Hematopoietic multipotent progenitor cell treated with erythropoietin and hydrocortisone succinate and interleukin-3 and kit ligand, for 6 days (in vitro differentiated cells): ENCODE measurements at regions not wholly inside any gene's neighbourhood (a gene's known extent, or its start where the extent isn't known, plus 50 kb on each side); places are given as distances from the start of the nearest gene placed in this dataset.
"Not testable (repeated sequence)": the region's sequence is repeated elsewhere in the genome, so short reads cannot be mapped to it uniquely, and the experiment has no call there.

Source experiments
- DNase-seq: peaks from one replicate; pipeline ENCODE4 v3.0.0-alpha.2; 2015

DNA sequence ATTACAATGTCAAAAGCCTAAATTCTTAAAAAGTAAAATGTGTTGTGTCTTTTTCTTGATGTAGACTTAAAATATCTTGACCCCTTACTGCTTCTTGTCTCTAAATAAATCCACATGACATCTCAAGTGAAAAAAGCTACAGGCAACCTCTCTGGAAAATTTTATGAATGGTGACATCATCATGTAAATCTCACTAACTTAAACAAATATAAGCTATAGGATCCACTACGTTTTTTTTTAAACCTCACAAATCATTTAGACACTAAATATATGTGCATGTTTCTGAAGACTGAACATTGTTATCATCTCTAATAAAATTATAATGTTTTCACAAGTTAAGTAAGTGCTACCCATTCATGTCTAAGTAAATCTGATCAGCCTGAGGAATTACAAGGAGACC is 793.7 kb upstream of the PRR20A start:
- DNase-seq, result no peak

DNA sequence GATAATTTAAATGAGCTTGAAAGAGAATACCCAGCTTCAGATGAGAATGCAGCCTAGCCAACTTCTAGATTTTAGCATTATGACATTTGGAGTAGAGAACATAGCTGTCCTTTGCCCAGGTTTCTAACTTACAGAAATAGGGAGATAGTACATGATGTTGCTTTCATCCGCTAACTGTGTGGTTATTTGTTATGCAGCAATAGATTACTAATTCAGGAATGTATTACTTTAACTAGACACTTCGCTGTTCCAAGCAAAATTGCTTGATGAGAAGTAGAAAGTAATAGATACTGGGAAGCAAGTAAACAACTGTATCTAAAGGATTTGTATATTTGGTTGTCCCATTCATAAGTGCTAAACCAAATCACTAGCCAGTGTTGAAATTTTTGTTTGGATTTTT is 790.9 kb upstream of the PRR20A start:
- DNase-seq, result no peak

DNA sequence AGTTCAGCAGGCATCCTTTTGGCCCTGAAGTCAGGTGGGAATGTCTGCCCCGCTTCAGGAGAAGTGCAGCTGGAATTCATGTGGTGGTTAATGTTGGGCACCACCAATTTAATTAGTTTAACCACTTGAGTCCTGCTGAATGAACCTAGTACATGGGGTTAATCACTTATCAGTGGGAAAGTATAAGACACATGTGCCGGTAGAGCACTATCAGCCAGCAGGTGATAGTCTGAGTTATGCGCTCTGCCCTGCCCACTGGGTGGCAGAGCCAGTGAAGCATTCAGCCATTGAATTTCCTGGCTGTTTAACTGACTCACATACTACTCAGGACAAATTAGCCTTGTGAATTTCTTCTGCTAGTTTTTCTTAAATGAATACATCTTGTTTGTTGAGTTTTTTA is 789.7 kb upstream of the PRR20A start:
- no peak for DNase-seq

DNA sequence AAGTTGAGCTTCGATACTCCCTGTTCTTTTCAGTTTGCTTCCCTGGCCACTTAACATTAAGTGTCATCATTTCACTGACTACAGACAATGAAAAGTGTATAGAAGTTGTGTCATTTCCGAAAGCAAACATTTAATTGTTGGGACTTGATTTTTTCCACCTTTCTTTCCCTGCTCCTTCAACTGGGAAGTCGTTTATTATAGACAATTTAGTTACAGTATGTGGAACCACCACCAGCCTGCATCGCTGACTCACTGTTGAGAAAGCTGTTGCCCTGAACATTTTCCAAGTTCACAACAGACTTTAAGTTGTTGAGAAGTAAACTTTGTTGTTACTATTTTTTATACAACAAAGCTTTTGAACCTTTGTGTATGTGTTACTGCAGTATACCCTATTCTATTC is 788.4 kb upstream of the PRR20A start:
- no peak for DNase-seq

DNA sequence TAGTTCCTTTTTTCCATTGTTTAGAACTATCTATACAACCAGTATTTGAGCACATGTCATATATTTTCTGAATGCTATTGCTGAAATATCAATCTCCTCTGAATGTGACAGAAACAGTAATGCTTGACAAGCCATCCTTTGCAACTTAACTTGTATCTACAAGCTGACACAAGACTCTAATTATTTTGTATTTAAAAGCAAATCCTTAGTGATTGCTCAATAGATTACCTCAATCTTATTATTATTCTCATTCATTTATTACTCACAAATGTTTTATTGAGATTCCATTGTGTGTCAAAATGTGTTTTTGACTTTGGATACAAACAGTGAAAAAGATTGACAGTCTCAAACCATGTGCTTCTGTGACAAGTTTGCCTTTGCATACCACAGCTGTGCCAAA is 787.8 kb upstream of the PRR20A start:
- DNase-seq, result no peak

DNA sequence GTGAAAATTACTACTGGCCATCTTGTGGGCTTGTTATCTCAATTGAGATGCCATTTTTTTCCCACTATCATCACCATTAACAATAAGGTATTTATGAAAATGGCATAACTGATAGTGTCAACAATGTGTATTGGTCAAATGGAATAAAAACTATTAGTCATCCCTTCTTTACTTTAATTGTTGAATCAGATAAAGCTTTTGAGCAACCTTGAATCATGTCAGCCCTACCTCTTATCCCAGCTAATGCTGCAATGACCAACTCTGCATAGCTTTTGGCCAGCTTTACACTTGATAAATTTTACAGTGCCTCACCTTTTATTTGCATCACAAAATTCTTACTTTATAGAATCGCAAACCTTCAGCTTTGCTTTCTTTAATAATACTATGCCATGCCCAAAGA is 784.0 kb upstream of the PRR20A start:
- DNase-seq, result no peak

DNA sequence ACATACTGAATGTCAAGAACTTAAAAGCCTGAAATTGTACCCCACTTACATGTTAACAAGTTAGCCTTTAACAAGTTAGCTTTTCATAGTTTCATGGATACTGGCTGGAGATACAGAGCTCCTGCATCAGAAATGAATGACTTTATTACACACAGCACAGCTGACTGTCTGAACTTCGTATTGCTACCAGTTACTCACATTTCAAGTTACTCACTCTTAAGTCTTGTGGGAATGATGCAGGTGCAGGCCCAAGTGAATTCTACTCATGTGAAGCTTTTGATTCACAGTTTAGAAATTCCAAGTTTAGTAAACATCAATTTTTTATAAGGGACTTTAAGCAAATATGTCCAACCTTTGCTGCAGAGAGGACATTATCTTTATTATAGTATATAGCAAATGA is 762.2 kb upstream of the PRR20A start:
- DNase-seq, result no peak

DNA sequence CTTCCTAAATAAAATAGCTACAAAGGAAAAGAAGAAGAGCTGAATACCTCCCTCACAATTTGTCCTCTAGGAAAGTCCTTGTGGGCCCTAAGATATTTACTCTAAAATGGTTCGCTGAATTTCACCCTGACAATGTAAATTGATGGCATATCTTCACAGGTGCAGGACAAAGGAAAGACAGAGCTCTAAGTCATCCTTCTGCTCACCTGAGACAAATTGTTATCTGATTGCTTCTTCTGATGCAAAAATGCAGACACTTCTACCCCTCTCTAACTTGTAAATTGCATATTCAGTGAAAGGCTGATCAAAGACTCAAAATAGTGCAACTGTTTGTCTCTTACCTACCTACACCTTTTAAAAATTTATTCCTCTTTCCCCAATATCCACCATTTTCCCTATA is 747.2 kb upstream of the PRR20A start:
- no peak for DNase-seq

DNA sequence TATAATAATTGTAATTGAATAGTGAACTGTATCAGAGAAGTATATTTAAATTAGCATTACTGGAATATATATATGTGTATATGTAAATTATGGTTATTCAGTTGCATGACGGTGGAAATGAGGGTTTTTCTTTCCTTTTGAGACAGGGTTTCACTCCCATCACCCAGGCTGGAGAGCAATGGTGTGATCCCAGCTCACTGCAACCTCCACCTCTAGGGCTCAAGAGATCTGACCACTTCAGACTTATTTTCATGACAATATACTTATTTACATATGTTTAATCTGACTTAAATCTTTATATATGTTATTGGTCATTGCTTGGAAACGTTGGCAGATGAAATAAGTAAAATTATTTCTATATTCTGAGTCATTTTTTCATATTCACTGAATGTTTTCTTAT is 744.4 kb upstream of the PRR20A start:
- no peak for DNase-seq

DNA sequence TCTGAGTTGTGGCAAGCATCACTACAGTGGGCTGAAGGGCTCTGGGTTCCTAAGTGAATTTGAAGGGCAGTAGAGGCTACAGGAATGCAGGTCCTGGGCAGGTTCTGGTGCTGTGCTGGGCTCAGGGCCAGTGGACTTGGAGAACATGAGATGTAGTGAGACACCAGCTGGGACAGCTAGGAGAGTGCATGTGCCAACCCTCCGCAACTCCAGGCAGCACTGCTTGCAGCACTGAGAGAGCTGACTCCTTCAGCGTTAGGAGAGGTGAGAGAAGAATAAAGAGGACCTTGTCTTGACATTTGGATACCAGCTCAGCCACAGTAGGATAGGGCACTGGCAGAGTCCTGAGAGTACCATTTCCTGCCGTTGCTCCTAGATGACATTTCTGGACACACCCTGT is 739.9 kb upstream of the PRR20A start:
- DNase-seq, result no peak

DNA sequence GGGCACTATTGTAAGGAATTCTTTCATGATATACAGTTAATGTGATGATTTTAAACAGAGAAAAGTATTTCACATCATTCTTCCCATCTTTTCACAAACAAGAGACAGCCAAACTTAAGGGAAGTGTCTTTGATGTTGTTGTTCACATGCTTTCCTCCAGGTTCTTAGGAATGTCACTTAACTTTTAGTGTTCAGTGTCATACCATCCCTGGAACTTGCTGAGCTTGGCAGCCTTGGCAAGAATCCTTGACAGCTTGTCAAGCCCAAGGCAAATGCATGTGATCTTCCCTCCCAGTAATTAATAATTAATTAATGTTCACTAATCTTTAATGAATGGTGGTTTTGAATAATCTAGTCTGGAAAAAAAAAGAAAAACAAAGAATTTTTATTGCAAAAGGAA is 727.9 kb upstream of the PRR20A start:
- DNase-seq, result no peak

DNA sequence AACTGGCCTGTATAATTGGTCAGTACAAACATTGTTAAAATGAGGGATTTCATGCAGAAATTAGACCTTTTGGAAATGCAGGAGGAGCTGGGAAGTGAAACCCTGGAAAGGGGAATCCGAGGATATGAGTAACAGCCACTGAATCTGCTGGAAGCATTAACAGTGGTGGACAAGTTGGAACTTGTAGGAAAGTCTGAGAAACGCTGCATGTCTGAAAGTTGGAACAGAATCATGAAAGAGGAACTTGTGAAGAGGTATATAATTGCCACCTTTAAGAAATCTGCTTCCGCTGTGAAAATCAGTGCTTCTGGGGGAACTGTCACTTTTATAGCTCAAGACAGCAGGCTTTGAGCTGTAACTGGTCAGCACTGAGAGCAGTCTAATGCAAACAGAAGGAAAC is 716.5 kb upstream of the PRR20A start:
- no peak for DNase-seq

DNA sequence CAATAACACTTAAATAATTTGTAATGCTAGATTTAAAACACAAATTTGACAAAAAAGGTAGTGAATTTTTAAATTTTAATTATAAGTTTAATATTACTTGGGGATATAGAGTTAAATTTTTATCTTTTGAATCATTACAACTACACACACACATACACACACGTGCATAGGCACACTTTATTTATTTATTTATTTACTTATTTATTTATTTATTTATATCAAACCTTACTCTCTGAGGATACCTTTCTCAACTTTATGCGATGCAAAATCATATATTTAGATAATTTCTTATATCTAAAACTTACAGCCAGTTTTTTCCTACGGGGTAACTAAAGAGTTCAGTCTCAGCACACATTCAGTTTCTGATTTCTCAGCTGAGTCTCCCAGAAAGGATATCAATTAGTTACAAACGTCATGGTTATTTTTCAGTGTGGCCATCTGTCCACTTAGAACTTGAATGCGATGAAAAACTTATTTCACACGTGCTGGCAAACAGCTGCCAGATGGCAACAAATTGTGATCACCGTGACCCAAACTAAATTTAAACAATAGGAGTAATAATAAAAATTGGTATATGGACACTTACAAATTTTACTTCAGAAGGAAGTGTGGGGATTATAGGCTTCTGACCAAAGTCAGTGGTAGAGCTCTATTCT is 683.1 kb upstream of the PRR20A start:
- DNase-seq, result no peak

DNA sequence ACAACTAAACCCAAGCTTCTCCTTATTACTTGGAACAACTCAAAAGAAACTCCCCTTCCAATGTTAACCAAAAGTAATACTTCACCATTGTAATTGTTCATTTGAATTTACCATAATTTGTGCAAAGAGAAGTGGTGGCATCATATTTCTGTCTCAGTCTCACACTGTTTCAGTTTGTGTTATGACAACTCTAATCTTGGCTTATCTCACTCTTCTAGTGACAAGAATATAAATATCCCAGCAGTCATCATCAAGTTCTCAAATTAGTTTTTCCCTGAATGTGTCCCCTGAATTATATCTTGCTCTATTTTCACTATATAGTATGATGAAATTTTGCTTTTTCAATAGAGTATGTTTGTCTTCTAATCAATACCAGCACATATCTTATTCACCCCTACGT is 681.4 kb upstream of the PRR20A start:
- DNase-seq, result no peak

DNA sequence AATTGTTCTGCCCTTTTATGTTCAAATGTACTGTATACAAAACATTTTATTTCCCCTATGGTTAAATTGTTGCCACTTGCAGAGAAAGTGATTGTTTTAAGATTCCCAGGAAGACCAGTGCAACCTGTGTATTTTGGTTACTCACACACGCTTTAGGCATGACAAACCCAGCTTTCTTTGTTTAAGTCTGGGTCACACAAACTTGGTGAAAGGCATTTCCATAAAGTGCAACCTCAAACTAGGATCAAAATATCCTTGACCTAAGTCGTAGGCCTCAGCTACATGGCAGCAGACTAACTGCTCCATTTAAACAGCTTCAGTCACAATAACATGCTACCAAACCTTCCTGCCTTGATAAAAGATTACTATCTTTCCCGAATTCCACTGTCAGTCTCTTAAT is 639.0 kb upstream of the PRR20A start:
- DNase-seq, result no peak

DNA sequence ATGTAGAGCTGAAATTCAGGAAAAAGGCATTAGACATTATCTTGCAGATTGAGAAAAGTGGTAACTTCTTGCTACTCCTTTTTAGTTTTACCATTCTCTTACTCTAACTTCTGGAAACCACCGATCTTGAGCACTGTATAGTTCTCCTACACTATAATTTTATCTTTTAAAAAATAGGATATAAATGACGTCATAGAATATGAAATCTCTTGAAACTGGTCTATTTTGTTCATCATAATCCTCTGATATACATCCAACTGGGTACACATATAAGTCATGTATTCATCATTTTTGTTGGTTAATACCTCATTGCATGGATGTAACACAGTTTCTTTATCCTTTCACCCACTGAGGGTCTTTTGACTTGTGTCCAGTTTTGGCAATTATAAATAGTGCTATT is 629.9 kb upstream of the PRR20A start:
- no peak for DNase-seq

DNA sequence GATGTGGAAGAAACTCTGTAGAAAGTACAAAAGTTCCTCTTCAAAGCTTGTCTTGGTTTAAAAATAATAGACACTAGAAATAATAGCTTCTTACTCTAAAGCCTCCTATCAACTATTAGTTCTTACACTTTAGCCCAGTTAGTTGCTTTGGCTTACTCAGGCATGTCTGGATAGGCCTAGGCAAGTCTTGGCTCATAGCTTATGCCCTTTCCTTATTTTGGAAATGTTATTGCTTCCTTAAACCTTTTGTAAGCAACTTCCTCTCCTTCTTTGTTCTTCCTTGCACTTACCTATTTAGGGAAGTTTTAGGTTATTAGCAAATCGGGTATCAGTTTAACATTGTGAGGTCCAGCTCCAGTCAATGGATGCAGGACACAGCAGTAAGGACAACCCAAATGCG is 628.4 kb upstream of the PRR20A start:
- DNase-seq, result not testable (repeated sequence)

DNA sequence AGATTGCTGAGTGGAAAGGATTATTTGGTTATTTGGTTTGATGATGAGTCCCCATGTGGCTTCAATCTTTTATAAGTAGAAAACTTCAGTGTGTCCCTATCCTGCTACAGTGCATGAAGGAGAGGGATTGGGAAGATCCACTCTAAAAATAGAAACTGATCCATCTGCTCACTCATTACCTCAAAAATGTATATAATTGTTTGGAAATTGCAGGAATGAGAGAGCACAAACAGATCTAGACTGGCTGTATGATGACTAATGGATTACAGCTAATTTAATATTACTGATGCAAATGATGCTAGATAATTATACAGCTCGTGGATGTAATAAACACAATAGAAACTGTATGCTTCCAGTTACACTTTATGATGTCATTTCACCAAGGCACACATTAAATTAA is 625.3 kb upstream of the PRR20A start:
- DNase-seq, result no peak

DNA sequence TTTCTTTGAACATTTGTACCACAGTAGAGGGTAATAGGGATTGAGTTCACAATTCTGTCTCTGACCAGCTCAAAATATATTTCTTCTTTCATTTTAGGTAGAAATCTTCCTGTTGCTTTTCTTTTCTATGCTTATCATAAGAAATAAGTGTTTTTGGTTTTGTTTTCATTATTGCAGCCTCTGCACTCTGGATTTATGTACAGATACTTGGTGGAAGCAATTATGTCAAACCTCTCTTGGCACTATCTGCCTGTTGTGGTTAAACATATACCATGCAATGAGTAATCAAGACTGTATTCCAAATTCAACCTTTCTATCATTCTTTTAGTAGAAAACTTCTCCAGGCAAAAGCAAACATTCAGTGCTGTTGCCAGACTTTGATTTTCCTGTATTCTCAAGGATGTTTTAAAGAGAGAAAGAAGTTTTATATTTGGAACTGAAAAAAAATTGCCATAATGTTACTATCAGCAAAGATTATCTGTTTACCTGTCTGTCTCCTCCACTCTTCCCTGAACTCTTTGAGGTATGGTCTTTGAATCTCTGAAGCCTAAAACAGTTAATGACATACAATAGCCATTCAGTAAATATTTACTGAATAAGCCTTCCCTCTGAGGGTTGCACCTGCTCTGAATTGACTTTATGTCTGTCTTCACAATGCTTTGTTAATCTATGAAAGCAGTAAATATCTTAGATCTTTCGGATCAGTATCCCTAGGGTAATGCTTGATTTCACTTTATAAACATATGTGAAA is 612.5 kb upstream of the PRR20A start:
- no peak for DNase-seq

DNA sequence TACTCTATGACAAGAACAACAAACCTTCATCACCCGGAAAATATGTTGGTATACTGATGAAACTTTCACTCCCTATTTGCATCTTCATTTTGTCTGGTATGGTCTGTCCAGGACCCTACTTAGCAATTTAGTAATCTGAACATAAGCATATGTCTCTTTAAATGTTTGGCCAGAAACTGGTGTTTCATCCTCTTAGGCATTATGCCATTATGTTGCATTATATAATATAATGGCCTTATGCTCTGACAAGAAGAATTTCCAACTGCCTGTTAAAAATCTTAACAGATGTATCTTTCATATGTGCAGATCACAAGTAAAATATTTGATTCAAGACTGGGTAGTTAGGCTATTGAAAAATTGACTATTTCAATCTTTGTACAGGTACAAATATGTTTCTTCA is 610.6 kb upstream of the PRR20A start:
- DNase-seq, result no peak

DNA sequence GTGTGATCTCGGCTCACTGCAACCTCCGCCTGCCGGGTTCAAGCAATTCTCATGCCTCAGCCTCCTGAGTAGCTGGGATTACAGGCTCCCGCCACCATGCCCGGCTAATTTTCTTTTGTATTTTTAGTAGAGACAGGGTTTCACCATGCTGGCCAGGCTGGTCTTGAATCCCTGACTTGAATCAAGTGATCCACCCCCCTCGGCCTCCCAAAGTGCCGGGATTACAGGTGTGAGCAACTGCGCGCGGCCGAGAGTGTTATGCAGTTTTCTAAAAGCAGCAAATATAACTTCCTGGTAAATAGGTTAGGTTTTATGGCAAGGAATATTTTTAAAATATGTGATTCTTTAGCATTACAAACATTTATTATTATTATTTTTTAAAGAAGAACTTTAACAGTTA is 592.8 kb upstream of the PRR20A start:
- DNase-seq, result not testable (repeated sequence)

DNA sequence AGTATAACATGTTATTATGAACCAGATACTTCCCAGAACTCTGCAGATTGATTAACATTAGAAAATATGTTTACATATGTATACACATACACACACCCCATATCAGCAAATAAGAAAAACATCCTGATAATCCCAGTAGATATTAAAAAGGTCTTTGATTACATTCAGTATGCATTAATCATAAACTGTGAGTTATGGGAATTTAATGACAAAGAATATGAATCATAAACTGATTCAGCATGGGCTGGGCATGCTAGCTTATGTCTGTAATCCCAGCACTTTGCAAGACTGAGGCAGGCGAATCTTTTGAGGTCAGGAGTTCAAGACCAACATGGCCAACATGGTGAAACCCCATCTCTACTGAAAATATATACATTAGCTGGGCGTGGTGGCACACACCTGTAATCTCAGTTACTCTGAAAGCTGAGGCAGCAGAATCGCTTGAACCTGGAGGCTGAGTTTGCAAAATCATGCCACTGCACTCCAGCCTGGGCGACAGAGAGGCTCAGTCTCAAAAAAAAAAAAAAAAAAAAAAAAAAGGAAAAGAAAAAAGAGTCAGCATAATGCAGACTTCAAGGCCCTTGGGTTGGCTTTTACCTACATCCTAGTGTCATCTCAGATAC is 581.9 kb upstream of the PRR20A start:
- no peak for DNase-seq

DNA sequence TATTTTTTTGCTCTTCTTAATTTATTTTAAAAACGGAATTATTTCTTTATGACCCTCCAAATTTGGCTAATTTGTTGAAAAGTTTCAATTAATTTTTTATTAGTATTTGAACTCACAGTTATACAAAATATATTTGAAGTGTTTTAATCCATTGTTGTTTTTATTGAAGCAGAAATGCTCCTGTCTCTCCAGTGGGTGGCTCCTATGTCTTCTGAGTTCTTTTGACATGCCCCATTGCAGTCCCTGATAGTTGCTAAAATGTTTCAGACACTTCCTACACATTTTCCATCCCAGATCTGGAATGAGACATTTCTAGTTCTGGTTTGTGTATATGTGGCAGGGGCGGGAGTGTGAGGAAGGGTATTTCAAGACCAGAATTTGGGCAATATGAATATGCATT is 579.4 kb upstream of the PRR20A start:
- DNase-seq, result no peak

DNA sequence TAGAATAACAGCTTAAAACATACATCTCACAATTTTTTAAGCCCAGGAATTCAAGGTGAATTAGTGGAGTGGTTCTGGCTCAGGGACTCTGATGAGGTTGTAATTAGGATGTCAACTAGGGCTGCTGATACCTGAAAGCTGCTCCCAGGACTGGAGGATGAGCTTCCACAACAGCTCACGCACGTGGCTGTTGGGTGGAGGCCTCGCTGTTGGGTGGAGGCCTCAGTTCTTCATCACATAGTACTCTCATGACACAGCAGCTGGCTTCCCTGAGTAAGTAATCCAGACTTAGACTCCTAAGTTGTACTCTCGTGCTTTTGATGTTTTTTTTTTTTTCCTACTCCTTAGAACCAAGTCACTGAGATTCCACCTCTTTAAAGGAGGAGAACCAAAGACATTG is 577.1 kb upstream of the PRR20A start:
- no peak for DNase-seq

DNA sequence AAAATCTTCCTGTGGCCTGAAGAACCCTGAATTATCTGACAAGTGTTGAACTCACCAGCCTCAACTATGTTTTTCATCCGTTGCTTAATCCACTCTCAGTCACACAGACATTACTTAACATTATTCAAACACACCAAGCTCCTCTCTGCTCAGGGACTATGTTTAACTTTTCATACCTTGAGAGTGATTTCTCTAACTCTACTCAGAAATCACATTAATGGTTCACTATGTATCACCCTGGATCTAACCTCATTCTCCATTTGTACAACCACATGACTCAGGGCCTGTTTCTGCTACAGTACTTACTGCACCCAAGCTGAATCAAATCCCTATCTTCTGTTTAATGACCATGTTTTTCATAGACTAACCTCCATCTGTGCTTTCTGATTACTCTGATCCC is 553.7 kb upstream of the PRR20A start:
- DNase-seq, result no peak
